Small intestine (tissue), 7 donors: ENCODE measurements at regions not wholly inside any gene's neighbourhood (a gene's known extent, or its start where the extent isn't known, plus 50 kb on each side); places are given as distances from the start of the nearest gene placed in this dataset.

Experiments
- DNase-seq, 2 donors: peaks; one replicate each; pipeline versions ENCODE4 v3.0.0 to v3.0.0-alpha.2; 2013
- FAIRE-seq: peaks from 2 replicates; lab custom pipeline; 2012; peaks lifted over from hg19 to GRCh38; lab: Jason Lieb, UNC
- H3K27ac ChIP-seq, 3 donors: one replicate each; pipeline ENCODE4 v1.5.1; 2013; ENCODE audit warnings: low read length in 2 of 3, mild to moderate bottlenecking in 2 of 3, control low read depth in 1 of 3, inconsistent platforms in 1 of 3, low read depth in 1 of 3, moderate library complexity in 1 of 3
- H3K27me3 ChIP-seq, 3 donors: one replicate each; pipeline ENCODE4 v1.6.1; 2013; ENCODE audit warnings: low read length in 3 of 3, inconsistent platforms in 1 of 3; ENCODE audit not compliant: control insufficient read depth in 3 of 3, insufficient read depth in 3 of 3
- H3K36me3 ChIP-seq, 3 donors: one replicate each; pipeline ENCODE4 v1.6.1; 2013; ENCODE audit warnings: low read length in 3 of 3, inconsistent platforms in 1 of 3, low read depth in 1 of 3, mild to moderate bottlenecking in 1 of 3, moderate library complexity in 1 of 3; ENCODE audit not compliant: control insufficient read depth in 3 of 3, insufficient read depth in 2 of 3
- H3K4me1 ChIP-seq, 3 donors: one replicate each; pipeline ENCODE4 v1.6.1; 2013; ENCODE audit warnings: low read length in 2 of 3, inconsistent platforms in 1 of 3, low read depth in 1 of 3, mild to moderate bottlenecking in 1 of 3, moderate library complexity in 1 of 3; ENCODE audit not compliant: control insufficient read depth in 3 of 3, insufficient read depth in 2 of 3
- H3K4me3 ChIP-seq, 3 donors: one replicate each; pipeline ENCODE4 v1.5.1; 2013; ENCODE audit warnings: low read length in 3 of 3, control low read depth in 1 of 3, inconsistent platforms in 1 of 3, low read depth in 1 of 3, mild to moderate bottlenecking in 1 of 3, moderate library complexity in 1 of 3
- H3K9me3 ChIP-seq, 2 donors: one replicate each; pipeline ENCODE4 v1.6.1; 2013; ENCODE audit warnings: low read depth in 1 of 2, low read length in 1 of 2; ENCODE audit not compliant: control insufficient read depth in 2 of 2, insufficient read depth in 1 of 2
- WGBS, 3 donors: extraction: QIAGEN DNeasy Blood & Tissue Kit; methylation state at CpG; one replicate each; pipeline ENCODE4 v1.1.7; 2013; 5-methylcytosine and 5-hydroxymethylcytosine counted together
- donor health status: healthy with polysubstance abuse.
- donor health status: control.
- donor health status: control.
- donor health status: Bipolar disorder and iron deficiency.
- donor health status: healthy.

DNA sequence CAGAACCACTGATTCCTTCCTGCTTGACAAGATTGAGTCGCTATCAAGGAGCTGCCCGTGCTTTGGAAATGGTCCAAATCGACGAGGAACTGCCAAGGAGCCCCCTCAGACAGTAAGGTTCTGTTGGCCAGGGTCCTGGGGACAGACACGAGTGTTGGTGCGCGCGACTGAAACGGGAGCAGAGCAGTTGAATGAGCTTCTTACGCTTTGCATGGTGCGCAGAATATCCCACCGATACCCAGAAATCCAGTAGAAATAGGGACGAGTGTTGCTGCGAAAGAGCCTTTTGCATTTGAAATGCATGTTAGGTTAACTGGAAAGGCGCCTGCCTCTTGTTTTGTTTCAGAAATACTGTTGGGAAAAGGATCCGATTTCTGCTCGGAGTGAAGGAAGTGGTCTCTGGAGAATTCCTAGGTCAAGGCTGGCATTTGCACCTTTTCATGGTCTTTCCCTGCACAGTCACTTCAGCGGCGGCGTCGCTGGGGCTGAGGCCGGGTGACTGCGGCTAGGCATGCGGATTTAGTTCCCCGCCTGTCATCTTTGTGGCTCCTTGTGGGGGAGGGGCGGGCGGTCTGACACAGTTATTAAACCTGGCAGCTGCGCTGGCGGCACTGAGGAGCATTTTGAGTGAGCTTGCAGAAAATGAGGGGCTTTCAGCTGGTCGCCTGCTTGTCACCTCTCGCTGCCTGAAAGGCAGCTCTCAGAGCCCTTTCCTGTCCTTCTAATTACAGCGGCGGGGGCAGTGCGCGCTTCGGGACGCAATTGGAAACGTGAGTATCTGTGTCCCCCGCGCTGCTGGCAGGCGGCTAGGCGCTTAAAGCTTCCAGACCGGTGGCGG, 51.5 kb upstream of the TRIM2 start:
- FAIRE-seq (no peak), DNase-seq (peak; percentile 29 to 84)
- H3K4me1 ChIP-seq = peaks cover 0 to 45% (median 3%) of the 10 kb centered on the region in 3 donors
- peak overlapping the region; percentile 52 to 64 (median 58) for H3K4me3 ChIP-seq
- WGBS, 3 donors = 1% methylated on average over 44 of the region's 44 CpGs
- H3K9me3 ChIP-seq = no peaks in the 10 kb centered on the region
- peak overlapping the region in 2 of 3 donors; percentile 32 to 96 for H3K27ac ChIP-seq
- no peaks in the 10 kb centered on the region for H3K36me3 ChIP-seq
- H3K27me3 ChIP-seq = peaks cover 0 to 7% (median 0%) of the 10 kb centered on the region in 3 donors

DNA sequence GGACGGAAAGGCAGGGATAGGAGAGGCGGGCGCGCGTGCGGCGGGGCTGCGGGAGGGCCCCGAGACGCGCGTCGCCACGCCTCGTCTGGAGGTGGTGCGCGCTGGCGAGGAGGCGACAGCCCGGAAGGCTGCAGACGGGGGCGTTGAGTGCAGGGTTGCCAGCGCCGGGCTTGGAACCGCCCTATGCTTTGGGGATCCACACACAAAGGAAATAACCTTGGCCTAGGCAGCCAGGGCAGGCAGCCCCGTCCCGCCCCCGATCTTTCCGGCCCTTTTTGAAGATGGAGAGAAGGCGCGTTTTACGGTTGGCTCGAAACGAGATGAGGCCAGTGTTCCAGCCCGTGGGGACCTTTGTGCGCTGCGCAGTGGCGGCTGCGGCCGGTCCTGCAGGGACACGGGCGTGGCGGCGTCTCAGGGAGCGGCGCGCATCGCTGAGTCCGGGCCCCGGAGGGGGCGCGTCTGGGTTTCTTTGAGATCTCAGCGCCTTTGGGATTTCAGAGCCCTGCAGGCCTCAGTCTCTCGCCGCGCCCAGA, 50.8 kb upstream of the TRIM2 start:
- peaks cover 0 to 7% (median 0%) of the 10 kb centered on the region in 3 donors for H3K27me3 ChIP-seq
- peak overlapping the region in 2 of 3 donors; percentile 37 to 96 for H3K27ac ChIP-seq
- WGBS, 3 donors = 0% methylated on average over 47 to 56 of the region's 56 CpGs
- FAIRE-seq = no peak
- peak; percentile 68 to 92 for DNase-seq
- peaks cover 0 to 49% (median 3%) of the 10 kb centered on the region in 3 donors for H3K4me1 ChIP-seq
- no peaks in the 10 kb centered on the region for H3K36me3 ChIP-seq
- H3K9me3 ChIP-seq = no peaks in the 10 kb centered on the region
- H3K4me3 ChIP-seq = peak overlapping the region; percentile 52 to 64 (median 58)

DNA sequence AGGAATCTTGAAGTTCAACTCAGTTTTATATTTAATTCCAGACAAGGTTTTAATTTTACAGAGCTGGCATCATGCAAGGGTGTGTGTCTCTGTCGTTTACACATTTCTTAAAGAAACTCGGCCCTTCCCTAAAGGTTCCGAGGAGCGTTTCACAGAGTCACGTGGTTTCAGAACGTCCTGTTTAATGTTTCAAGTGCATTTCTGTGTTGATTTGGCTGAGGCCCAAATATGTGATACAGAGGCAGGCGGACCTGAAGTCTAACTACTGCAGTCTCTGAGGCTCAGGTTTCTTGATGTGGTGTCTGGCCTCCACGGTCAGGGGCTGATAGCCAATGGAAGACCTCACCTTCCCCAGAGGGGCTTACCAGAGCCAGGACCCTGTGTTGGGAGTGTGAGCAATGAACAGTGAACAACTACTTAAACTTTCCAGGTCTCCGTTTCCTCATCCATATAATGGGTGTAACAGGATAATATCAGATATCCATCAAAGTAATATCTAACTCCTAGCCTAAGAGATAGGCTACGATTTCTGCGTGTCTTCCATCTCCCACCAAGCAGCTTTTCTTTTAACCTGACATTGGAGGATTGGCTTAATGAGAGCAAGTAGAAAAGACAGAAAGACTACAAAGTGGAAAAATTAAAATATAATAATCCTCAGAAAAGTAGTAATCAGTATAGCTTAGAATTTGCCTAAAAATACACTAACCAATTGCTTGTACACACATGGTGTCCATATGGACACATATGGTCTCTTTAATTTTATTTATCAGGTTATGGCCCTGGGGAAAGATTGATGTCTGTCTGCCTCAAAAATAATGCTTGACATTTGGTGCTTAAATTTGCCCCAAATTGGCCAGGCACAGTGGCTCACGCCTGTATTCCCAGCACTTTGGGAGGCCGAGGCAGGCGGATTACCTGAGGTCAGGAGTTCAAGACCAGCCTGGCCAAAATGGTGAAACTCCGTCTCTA, 50.0 kb upstream of the TRIM2 start:
- FAIRE-seq (no peak), DNase-seq (peak; percentile 66 to 78)
- Histone ChIP-seq H3K36me3 (no peaks in the 10 kb centered on the region), H3K27me3 (peaks cover 0 to 7% (median 0%) of the 10 kb centered on the region in 3 donors), H3K9me3 (no peaks in the 10 kb centered on the region), H3K4me1 (peaks cover 0 to 56% (median 3%) of the 10 kb centered on the region in 3 donors), H3K27ac (peak overlapping the region in 1 of 3 donors; percentile 96), H3K4me3 (peak overlapping the region in 1 of 3 donors; percentile 64)
- 33 to 44% (median 43%) methylated on average over 15 of the region's 15 CpGs for WGBS, 3 donors
